HEK293 (cell line): ENCODE measurements at regions not wholly inside any gene's neighbourhood (a gene's known extent, or its start where the extent isn't known, plus 50 kb on each side); places are given as distances from the start of the nearest gene placed in this dataset.

ENCODE experiments used
- IKZF3 ChIP-seq: fragments of 450-650 bp; IDR thresholded peaks from 2 replicates; pipeline ENCODE4 v1.5.0; 2018; ENCODE audit warnings: missing biosample characterization, mild to moderate bottlenecking, missing genetic modification characterization, moderate library complexity
- KLF1 ChIP-seq: fragments of 450-650 bp; formaldehyde crosslinking; IDR thresholded peaks from 2 replicates; pipeline ENCODE4 v1.5.1; 2016; ENCODE audit warnings: missing biosample characterization, missing genetic modification characterization
- MYNN ChIP-seq: fragments of 450-650 bp; formaldehyde crosslinking; IDR thresholded peaks from 2 replicates; pipeline ENCODE4 v1.5.1; 2016; ENCODE audit warnings: missing biosample characterization, missing genetic modification characterization, borderline replicate concordance
- PRDM10 ChIP-seq: fragments of 450-650 bp; formaldehyde crosslinking; IDR thresholded peaks from 2 replicates; pipeline ENCODE4 v1.5.1; 2016; ENCODE audit warnings: missing biosample characterization, missing genetic modification characterization
- PRDM2 ChIP-seq: fragments of 450-650 bp; formaldehyde crosslinking; IDR thresholded peaks from 2 replicates; pipeline ENCODE4 v1.5.1; 2016; ENCODE audit warnings: missing biosample characterization, missing genetic modification characterization, borderline replicate concordance
- SP3 ChIP-seq: fragments of 450-650 bp; formaldehyde crosslinking; IDR thresholded peaks from 2 replicates; pipeline ENCODE4 v1.5.1; 2016; ENCODE audit warnings: missing biosample characterization, missing genetic modification characterization
- YY2 ChIP-seq: fragments of 450-650 bp; formaldehyde crosslinking; IDR thresholded peaks from 2 replicates; pipeline ENCODE4 v1.5.1; 2016; ENCODE audit warnings: missing biosample characterization, missing genetic modification characterization
- ZBTB17 ChIP-seq: fragments of 450-650 bp; formaldehyde crosslinking; IDR thresholded peaks from 2 replicates; pipeline ENCODE4 v1.5.1; 2016; ENCODE audit warnings: missing biosample characterization, missing genetic modification characterization
- ZFP3 ChIP-seq: fragments of 450-650 bp; formaldehyde crosslinking; IDR thresholded peaks from 2 replicates; pipeline ENCODE4 v1.5.1; 2016; ENCODE audit warnings: low read depth, missing biosample characterization, missing genetic modification characterization
- ZNF174 ChIP-seq: fragments of 450-650 bp; formaldehyde crosslinking; IDR thresholded peaks from 2 replicates; pipeline ENCODE4 v1.5.0; 2017; ENCODE audit warnings: missing biosample characterization, mild to moderate bottlenecking, missing genetic modification characterization
- ZNF175 ChIP-seq: fragments of 450-650 bp; formaldehyde crosslinking; IDR thresholded peaks from 2 replicates; pipeline ENCODE4 v1.5.1; 2016; ENCODE audit warnings: missing biosample characterization, missing genetic modification characterization
- ZNF239 ChIP-seq: fragments of 450-650 bp; formaldehyde crosslinking; IDR thresholded peaks from 2 replicates; pipeline ENCODE4 v1.5.1; 2016; ENCODE audit warnings: missing biosample characterization, missing genetic modification characterization
- ZNF24 ChIP-seq: fragments of 450-650 bp; formaldehyde crosslinking; IDR thresholded peaks from 2 replicates; pipeline ENCODE4 v1.5.1; 2016; ENCODE audit warnings: missing biosample characterization, missing genetic modification characterization
- ZNF274 ChIP-seq, 2 experiments: fragments of 200-500 bp in 1 of 2; fragments of 450-650 bp in 1 of 2; sonication (Bioruptor generic) in 1 of 2; formaldehyde crosslinking in 1 of 2; IDR thresholded peaks; 2 replicates each; pipeline versions ENCODE4 v1.5.1 to v1.6.1; 2014 to 2016; ENCODE audit warnings: borderline replicate concordance in 1 of 2, inconsistent platforms in 1 of 2, low read length in 1 of 2, missing biosample characterization in 1 of 2, missing genetic modification characterization in 1 of 2
- ZNF324 ChIP-seq: fragments of 450-650 bp; formaldehyde crosslinking; IDR thresholded peaks from 2 replicates; pipeline ENCODE4 v1.5.1; 2016; ENCODE audit warnings: missing biosample characterization, missing genetic modification characterization
- ZNF362 ChIP-seq: fragments of 450-650 bp; formaldehyde crosslinking; IDR thresholded peaks from 2 replicates; pipeline ENCODE4 v1.5.1; 2016; ENCODE audit warnings: missing biosample characterization, missing genetic modification characterization
- ZNF449 ChIP-seq: fragments of 450-650 bp; formaldehyde crosslinking; IDR thresholded peaks from 2 replicates; pipeline ENCODE4 v1.5.1; 2017; ENCODE audit warnings: missing biosample characterization, mild to moderate bottlenecking, missing genetic modification characterization, moderate library complexity
- ZNF473 ChIP-seq: fragments of 450-650 bp; formaldehyde crosslinking; IDR thresholded peaks from 2 replicates; pipeline ENCODE4 v1.5.1; 2017; ENCODE audit warnings: missing biosample characterization, missing genetic modification characterization
- ZNF544 ChIP-seq: fragments of 450-650 bp; formaldehyde crosslinking; IDR thresholded peaks from 2 replicates; pipeline ENCODE4 v1.5.0; 2017; ENCODE audit warnings: missing biosample characterization, missing genetic modification characterization
- ZNF558 ChIP-seq: fragments of 450-650 bp; formaldehyde crosslinking; IDR thresholded peaks from 2 replicates; pipeline ENCODE4 v1.5.1; 2016; ENCODE audit warnings: missing biosample characterization, missing genetic modification characterization
- ZNF610 ChIP-seq: fragments of 450-650 bp; formaldehyde crosslinking; IDR thresholded peaks from 2 replicates; pipeline ENCODE4 v1.5.1; 2016; ENCODE audit warnings: missing biosample characterization, missing genetic modification characterization, borderline replicate concordance
- ZNF654 ChIP-seq: fragments of 450-650 bp; formaldehyde crosslinking; IDR thresholded peaks from 2 replicates; pipeline ENCODE4 v1.5.1; 2016; ENCODE audit warnings: low read depth, missing biosample characterization, missing genetic modification characterization
- ZNF658 ChIP-seq: fragments of 450-650 bp; formaldehyde crosslinking; IDR thresholded peaks from 2 replicates; pipeline ENCODE4; 2016; ENCODE audit warnings: missing biosample characterization, missing genetic modification characterization
- ZNF670 ChIP-seq: fragments of 450-650 bp; formaldehyde crosslinking; IDR thresholded peaks from 2 replicates; pipeline ENCODE4 v1.5.1; 2016; ENCODE audit warnings: missing biosample characterization, missing genetic modification characterization, low read depth
- ZNF76 ChIP-seq: fragments of 450-650 bp; formaldehyde crosslinking; IDR thresholded peaks from 2 replicates; pipeline ENCODE4; 2016; ENCODE audit warnings: low read depth, missing biosample characterization, missing genetic modification characterization, borderline replicate concordance
- ZNF777 ChIP-seq: fragments of 450-650 bp; formaldehyde crosslinking; IDR thresholded peaks from 2 replicates; pipeline ENCODE4 v1.5.1; 2017; ENCODE audit warnings: missing biosample characterization, missing genetic modification characterization, borderline replicate concordance
- ZNF843 ChIP-seq: fragments of 450-650 bp; formaldehyde crosslinking; IDR thresholded peaks from 2 replicates; pipeline ENCODE4 v1.5.1; 2016; ENCODE audit warnings: missing biosample characterization, missing genetic modification characterization
- ZXDB ChIP-seq: fragments of 450-650 bp; formaldehyde crosslinking; IDR thresholded peaks from 2 replicates; pipeline ENCODE4 v1.5.1; 2016; ENCODE audit warnings: missing biosample characterization, missing genetic modification characterization

GRCh38 chr15:47184003-47184907, 533.0 kb upstream of the SEMA6D start (continued):
- TF ChIP-seq YY2 (tag by site-specific recombination) = no peak
- peak; percentile 31; the same call in 1 of the 2 replicates for TF ChIP-seq SP3 (tag by site-specific recombination)
- no peak for TF ChIP-seq ZNF324 (tag by site-specific recombination)
- no peak for TF ChIP-seq ZNF658 (tag by site-specific recombination)
- TF ChIP-seq ZNF473 = no peak
- peak; percentile 63 for TF ChIP-seq ZXDB (tag by site-specific recombination)
- TF ChIP-seq ZNF558 (tag by site-specific recombination) = no peak
- peak; percentile 84 for TF ChIP-seq ZBTB17 (tag by site-specific recombination)
- TF ChIP-seq KLF1 (tag by site-specific recombination) = peak; percentile 65
- no peak for TF ChIP-seq ZNF174 (tag by site-specific recombination)
- no peak for TF ChIP-seq IKZF3
- no peak for TF ChIP-seq ZNF843
- 0 out of 2 replicates have a peak, but pooled peaks have one; percentile 17 for TF ChIP-seq ZNF362 (tag by site-specific recombination)
- peak; percentile 100 for TF ChIP-seq ZNF610 (tag by site-specific recombination)
- TF ChIP-seq ZNF175 (tag by site-specific recombination) = no peak
- TF ChIP-seq ZNF777 (tag by site-specific recombination) = no peak
- no peak for TF ChIP-seq ZNF544
- TF ChIP-seq ZNF670 (tag by site-specific recombination) = no peak
- TF ChIP-seq ZNF76 = no peak
- TF ChIP-seq ZNF654 (tag by site-specific recombination) = no peak
- TF ChIP-seq ZNF274 (IDR thresholded peaks at IDR 0.05; ENCODE audit: low read length) = no peak
- no peak for TF ChIP-seq ZNF274 (tag by site-specific recombination; IDR thresholded peaks at IDR 0.05; ENCODE audit: borderline replicate concordance)
- TF ChIP-seq ZFP3 = no peak
- TF ChIP-seq MYNN (tag by site-specific recombination) = no peak
- no peak for TF ChIP-seq ZNF239 (tag by site-specific recombination)
- no peak for TF ChIP-seq ZNF24 (tag by site-specific recombination)
- no peak for TF ChIP-seq PRDM10 (tag by site-specific recombination)
- TF ChIP-seq PRDM2 (tag by site-specific recombination) = no peak
- no peak for TF ChIP-seq ZNF449 (tag by site-specific recombination)
